Keratinocyte (primary cell): ENCODE measurements at regions not wholly inside any gene's neighbourhood (a gene's known extent, or its start where the extent isn't known, plus 50 kb on each side); places are given as distances from the start of the nearest gene placed in this dataset.
"Not testable (repeated sequence)": the region's sequence is repeated elsewhere in the genome, so short reads cannot be mapped to it uniquely, and the experiment has no call there.

Experiments used
- DNase-seq: peaks from one replicate; pipeline ENCODE4 v3.0.0-alpha.2; 2011; ENCODE audit warnings: low read depth, missing footprints, low spot score
- FAIRE-seq: peaks from 2 replicates; lab custom pipeline; 2011; peaks lifted over from hg19 to GRCh38; lab: Jason Lieb, UNC
- H2AFZ ChIP-seq: 2 replicates; pipeline ENCODE4 v1.6.0; 2012; ENCODE audit warnings: low read length, control low read depth, inconsistent platforms; ENCODE audit not compliant: control insufficient read depth
- H3K27ac ChIP-seq: 2 replicates; pipeline ENCODE4 v1.5.1; 2011; ENCODE audit warnings: low read length; ENCODE audit not compliant: control insufficient read depth, insufficient read depth
- H3K27me3 ChIP-seq: 3 replicates; pipeline ENCODE4 v1.6.0; 2011; ENCODE audit warnings: low read length; ENCODE audit not compliant: control insufficient read depth, insufficient read depth; ENCODE audit errors: extremely low read depth
- H3K36me3 ChIP-seq, 2 experiments: 2 replicates in 1 of 2; 3 replicates in 1 of 2; pipeline ENCODE4 v1.5.1; 2011; ENCODE audit warnings: low read length in 2 of 2, mild to moderate bottlenecking in 1 of 2; ENCODE audit not compliant: control insufficient read depth in 2 of 2, insufficient read depth in 2 of 2; ENCODE audit errors: extremely low read depth in 1 of 2
- H3K4me1 ChIP-seq: 3 replicates; pipeline ENCODE4 v1.5.1; 2011; ENCODE audit warnings: low read length; ENCODE audit not compliant: control insufficient read depth, insufficient read depth; ENCODE audit errors: extremely low read depth
- H3K4me2 ChIP-seq: 3 replicates; pipeline ENCODE4 v1.6.0; 2011; ENCODE audit warnings: low read depth, low read length; ENCODE audit not compliant: control insufficient read depth, insufficient read depth; ENCODE audit errors: extremely low read depth
- H3K4me3 ChIP-seq, 3 experiments: fragments of 200-600 bp in 1 of 3; sonication (generic) in 1 of 3; 2 replicates in 2 of 3; 3 replicates in 1 of 3; pipeline ENCODE4 v1.5.1; 2011 to 2016; ENCODE audit warnings: low read length in 3 of 3, mild to moderate bottlenecking in 3 of 3, control low read depth in 2 of 3, inconsistent platforms in 1 of 3, low read depth in 1 of 3, mixed read lengths in 1 of 3, mixed run types in 1 of 3, moderate library complexity in 1 of 3; ENCODE audit not compliant: control insufficient read depth in 2 of 3, insufficient read depth in 2 of 3; ENCODE audit errors: extremely low read depth in 1 of 3
- H3K79me2 ChIP-seq: 2 replicates; pipeline ENCODE4 v1.6.0; 2012; ENCODE audit warnings: low read length; ENCODE audit not compliant: control insufficient read depth, insufficient read depth
- H3K9ac ChIP-seq: 3 replicates; pipeline ENCODE4 v1.6.0; 2011; ENCODE audit warnings: low read length; ENCODE audit not compliant: control insufficient read depth, insufficient read depth; ENCODE audit errors: extremely low read depth
- H3K9me1 ChIP-seq: 3 replicates; pipeline ENCODE4 v1.6.0; 2011; ENCODE audit warnings: low read length; ENCODE audit not compliant: control insufficient read depth, insufficient read depth; ENCODE audit errors: extremely low read depth
- H3K9me3 ChIP-seq: 2 replicates; pipeline ENCODE4 v1.5.1; 2012; ENCODE audit warnings: low read depth, low read length; ENCODE audit not compliant: control insufficient read depth
- H4K20me1 ChIP-seq: 3 replicates; pipeline ENCODE4 v1.6.0; 2011; ENCODE audit warnings: low read length; ENCODE audit not compliant: control insufficient read depth, insufficient read depth; ENCODE audit errors: extremely low read depth
- EZH2 ChIP-seq: IDR thresholded peaks from one replicate; pipeline ENCODE4 v1.6.1; 2012; ENCODE audit warnings: inconsistent platforms, mild to moderate bottlenecking, low read length, moderate library complexity
- dilution Hi-C: fragments of 300-500 bp; cut with MboI; formaldehyde crosslinking; loops from one replicate; pipeline ENCODE4 v1.7.0; 2020; ENCODE audit warnings: low sequenced_read_pairs; ENCODE audit not compliant: extremely low pct_ligation_motif_present
- TF ChIP-seq, protein P1 (sequence below), 3 experiments: IDR thresholded peaks in 1 of 3; conservative IDR thresholded peaks in 1 of 3; optimal IDR thresholded peaks in 1 of 3; 2 replicates in 2 of 3; 3 replicates in 1 of 3; pipeline versions ENCODE3 to v1.5.1; 2011; ENCODE audit warnings: low read length in 3 of 3, mild to moderate bottlenecking in 3 of 3, moderate library complexity in 2 of 3, control low read depth in 1 of 3, inconsistent platforms in 1 of 3; ENCODE audit not compliant: insufficient read depth in 2 of 3; ENCODE audit errors: extremely low read depth in 1 of 3

DNA sequence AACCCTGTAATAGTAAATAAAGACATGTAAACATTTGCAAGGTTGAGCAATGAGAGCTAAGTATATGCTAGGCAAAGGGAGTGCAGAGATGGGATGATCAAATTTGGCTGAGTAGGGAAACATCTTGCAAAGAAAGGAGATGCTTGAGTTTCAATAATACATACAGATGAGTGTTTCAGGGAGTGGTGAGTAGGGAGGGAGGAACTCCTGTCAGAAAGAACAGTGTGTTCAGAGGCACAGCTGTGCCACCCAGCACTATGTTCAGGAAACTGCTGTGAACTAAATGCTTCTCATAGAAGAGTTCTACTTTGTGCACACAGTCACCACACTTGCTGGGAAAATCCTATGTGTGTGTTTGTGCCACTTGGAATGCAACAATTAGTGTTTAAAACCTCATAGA lies 1077.1 kb downstream of the UQCRFS1 start:
- H3K27me3 ChIP-seq = no peaks in the 10 kb centered on the region
- TF ChIP-seq, protein P1, sequence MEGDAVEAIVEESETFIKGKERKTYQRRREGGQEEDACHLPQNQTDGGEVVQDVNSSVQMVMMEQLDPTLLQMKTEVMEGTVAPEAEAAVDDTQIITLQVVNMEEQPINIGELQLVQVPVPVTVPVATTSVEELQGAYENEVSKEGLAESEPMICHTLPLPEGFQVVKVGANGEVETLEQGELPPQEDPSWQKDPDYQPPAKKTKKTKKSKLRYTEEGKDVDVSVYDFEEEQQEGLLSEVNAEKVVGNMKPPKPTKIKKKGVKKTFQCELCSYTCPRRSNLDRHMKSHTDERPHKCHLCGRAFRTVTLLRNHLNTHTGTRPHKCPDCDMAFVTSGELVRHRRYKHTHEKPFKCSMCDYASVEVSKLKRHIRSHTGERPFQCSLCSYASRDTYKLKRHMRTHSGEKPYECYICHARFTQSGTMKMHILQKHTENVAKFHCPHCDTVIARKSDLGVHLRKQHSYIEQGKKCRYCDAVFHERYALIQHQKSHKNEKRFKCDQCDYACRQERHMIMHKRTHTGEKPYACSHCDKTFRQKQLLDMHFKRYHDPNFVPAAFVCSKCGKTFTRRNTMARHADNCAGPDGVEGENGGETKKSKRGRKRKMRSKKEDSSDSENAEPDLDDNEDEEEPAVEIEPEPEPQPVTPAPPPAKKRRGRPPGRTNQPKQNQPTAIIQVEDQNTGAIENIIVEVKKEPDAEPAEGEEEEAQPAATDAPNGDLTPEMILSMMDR (optimal IDR thresholded peaks at IDR 0.05 in 1 of 3, IDR thresholded peaks at IDR 0.05 in 1 of 3, conservative IDR thresholded peaks at IDR 0.05 in 1 of 3; ENCODE audit: extremely low read depth in 1 of 3, insufficient read depth in 2 of 3, low read length in 3 of 3) = no peak
- TF ChIP-seq EZH2 = no peak

DNA sequence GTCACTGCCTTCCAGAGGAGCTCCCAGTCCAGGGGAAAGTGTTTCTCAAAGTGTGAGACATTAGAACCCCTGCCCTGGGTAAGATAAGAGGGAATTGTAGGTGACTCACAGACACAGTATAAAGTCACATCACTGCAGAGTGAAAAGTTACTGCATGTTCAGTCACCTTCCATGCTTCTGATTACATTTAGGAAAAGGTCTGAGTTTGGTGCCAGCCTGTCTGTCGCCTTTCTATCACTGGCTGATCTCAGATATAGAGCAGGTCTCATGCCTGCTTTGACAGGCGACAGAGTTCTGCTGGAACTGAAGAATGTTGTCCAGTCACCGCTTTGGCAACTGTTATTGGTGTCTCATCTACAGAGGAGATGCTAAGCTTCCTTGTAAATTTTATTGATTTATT lies 1078.6 kb downstream of the UQCRFS1 start:
- Histone ChIP-seq H3K4me1 (no peaks in the 10 kb centered on the region), H3K27me3 (no peaks in the 10 kb centered on the region), H3K36me3 (no peaks in the 10 kb centered on the region), H3K9me3 (no peaks in the 10 kb centered on the region), H3K9me1 (no peaks in the 10 kb centered on the region), H2AFZ (no peak overlapping the region), H3K9ac (no peak overlapping the region), H3K27ac (no peak overlapping the region), H3K79me2 (no peaks in the 10 kb centered on the region), H3K4me2 (no peak overlapping the region), H3K4me3 (no peak overlapping the region), H4K20me1 (no peaks in the 10 kb centered on the region)
- TF ChIP-seq, protein P1 (optimal IDR thresholded peaks at IDR 0.05 in 1 of 3, IDR thresholded peaks at IDR 0.05 in 1 of 3, conservative IDR thresholded peaks at IDR 0.05 in 1 of 3; ENCODE audit: extremely low read depth in 1 of 3, insufficient read depth in 2 of 3, low read length in 3 of 3) = no peak
- DNase-seq = no peak
- dilution Hi-C loops = no loop called here
- FAIRE-seq = no peak

More for the DNA sequence above, 1077.1 kb downstream of the UQCRFS1 start:
- Histone ChIP-seq H3K9ac (no peak overlapping the region), H3K79me2 (no peaks in the 10 kb centered on the region), H3K9me3 (no peaks in the 10 kb centered on the region), H2AFZ (no peak overlapping the region), H3K4me3 (no peak overlapping the region), H3K27ac (no peak overlapping the region), H3K36me3 (no peaks in the 10 kb centered on the region), H3K4me2 (no peak overlapping the region), H4K20me1 (no peaks in the 10 kb centered on the region), H3K4me1 (no peaks in the 10 kb centered on the region), H3K9me1 (no peaks in the 10 kb centered on the region)
- dilution Hi-C loops = no loop called here
- DNase-seq (no peak), FAIRE-seq (no peak)

DNA sequence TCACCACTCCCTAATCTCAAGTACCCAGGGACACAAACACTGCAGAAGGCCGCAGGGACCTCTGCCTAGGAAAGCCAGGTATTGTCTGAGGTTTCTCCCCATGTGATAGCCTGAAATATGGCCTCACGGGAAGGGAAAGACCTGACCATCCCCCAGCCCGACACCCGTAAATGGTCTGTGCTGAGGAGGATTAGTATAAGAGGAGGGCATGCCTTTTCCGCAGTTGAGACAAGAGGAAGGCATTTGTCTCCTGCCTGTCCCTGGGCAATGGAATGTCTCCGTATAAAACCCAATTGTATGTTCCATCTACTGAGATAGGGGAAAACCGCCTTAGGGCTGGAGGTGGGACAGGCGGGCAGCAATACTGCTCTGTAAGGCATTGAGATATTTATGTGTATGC lies 1082.1 kb downstream of the UQCRFS1 start:
- H3K9ac ChIP-seq, dilution Hi-C loops, FAIRE-seq: not testable (repeated sequence)

More for the DNA sequence above, 1082.1 kb downstream of the UQCRFS1 start:
- not testable (repeated sequence) for H3K4me3 ChIP-seq, DNase-seq, H2AFZ ChIP-seq, H3K9me1 ChIP-seq, H3K4me2 ChIP-seq, H3K27me3 ChIP-seq, H3K9me3 ChIP-seq, H3K36me3 ChIP-seq, H3K79me2 ChIP-seq, H4K20me1 ChIP-seq, H3K4me1 ChIP-seq, H3K27ac ChIP-seq
